Omental fat pad (tissue), 3 donors: ENCODE measurements at regions not wholly inside any gene's neighbourhood (a gene's known extent, or its start where the extent isn't known, plus 50 kb on each side); places are given as distances from the start of the nearest gene placed in this dataset.

Experiments
- ATAC-seq: fragments of 150-250 bp; one replicate; pipeline ENCODE4 v1.9.1; 2016; ENCODE audit warnings: mild to moderate bottlenecking, moderate library complexity; ENCODE audit not compliant: low FRiP score
- DNase-seq: peaks from one replicate; pipeline ENCODE4 v3.0.0-alpha.2; 2019; ENCODE audit warnings: low spot score
- CTCF ChIP-seq, 3 donors: fragments of 450-650 bp; IDR thresholded peaks; one replicate each; pipeline ENCODE4 v1.5.1; 2016 to 2017; ENCODE audit warnings: antibody characterized with exemption in 3 of 3, mild to moderate bottlenecking in 3 of 3, moderate library complexity in 2 of 3

GRCh38 chr4:153045111-153045982 is 109.2 kb downstream of the FHDC1 start:
- no peak for TF ChIP-seq CTCF (IDR thresholded peaks at IDR 0.05)
- ATAC-seq, result no peak
- DNase-seq, result no peak

GRCh38 chr4:153058671-153059060 is 122.5 kb downstream of the FHDC1 start:
- ATAC-seq, result no peak
- DNase-seq, result no peak
- TF ChIP-seq CTCF (IDR thresholded peaks at IDR 0.05), result no peak

- TF ChIP-seq CTCF (IDR thresholded peaks at IDR 0.05), result no peak
- ATAC-seq, result no peak
- no peak for DNase-seq
These were observed 124.1 kb downstream of the FHDC1 start for GRCh38 chr4:153060196-153060595.

GRCh38 chr4:153061971-153062370 is 125.8 kb downstream of the FHDC1 start:
- no peak for TF ChIP-seq CTCF (IDR thresholded peaks at IDR 0.05)
- DNase-seq (no peak), ATAC-seq (no peak)

GRCh38 chr4:153062652-153063168 is 126.6 kb downstream of the FHDC1 start:
- no peak for DNase-seq
- TF ChIP-seq CTCF (IDR thresholded peaks at IDR 0.05), result no peak
- no peak for ATAC-seq

- ATAC-seq (no peak), DNase-seq (no peak)
- TF ChIP-seq CTCF (IDR thresholded peaks at IDR 0.05), result no peak
These were observed 127.4 kb downstream of the FHDC1 start for GRCh38 chr4:153063490-153063889.

GRCh38 chr4:153064571-153064970 is 128.4 kb downstream of the FHDC1 start:
- no peak for TF ChIP-seq CTCF (IDR thresholded peaks at IDR 0.05)
- ATAC-seq, result no peak
- DNase-seq, result no peak
